ENCODE measurements at regions not wholly inside any gene's neighbourhood (a gene's known extent, or its start where the extent isn't known, plus 50 kb on each side); places are given as distances from the start of the nearest gene placed in this dataset.

DNA sequence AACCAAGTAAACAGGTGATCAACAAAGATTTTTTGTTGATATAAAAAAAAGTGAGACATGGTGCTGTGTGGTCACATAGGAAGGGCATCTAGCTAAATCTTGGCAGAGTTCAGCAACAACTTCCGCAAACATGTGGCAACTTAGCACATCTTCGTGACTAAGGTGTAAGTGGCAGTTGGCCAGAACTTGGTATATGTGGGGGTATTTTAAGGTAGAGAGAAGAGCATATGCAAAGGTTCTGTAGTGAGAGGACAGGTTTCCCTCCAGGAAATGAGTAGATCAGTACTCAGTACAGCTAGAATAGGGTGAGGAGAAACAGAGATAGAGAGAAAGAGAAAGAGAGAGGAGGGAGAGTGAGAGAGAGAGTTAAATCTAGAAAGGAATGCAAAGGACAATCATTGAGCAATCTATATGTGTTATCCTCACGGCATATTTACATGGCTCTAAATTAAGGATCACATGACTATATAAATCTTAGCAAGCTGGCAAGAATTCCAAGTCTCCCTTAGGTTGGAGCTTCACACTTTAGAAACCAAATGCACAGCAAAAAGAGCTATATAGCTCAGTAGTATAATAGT is 227.7 kb upstream of the HMGA2 start:
- Histone ChIP-seq H3K27me3 (ENCODE audit: control insufficient read depth, insufficient read depth, low read length) (no peaks in the 10 kb centered on the region), H3K36me3 (ENCODE audit: control insufficient read depth, insufficient read depth, low read length) (no peaks in the 10 kb centered on the region), H3K4me3 (ENCODE audit: low read depth, low read length) (no peak overlapping the region)
- ChIA-PET POLR2A (no interaction called here), CTCF (interaction anchor here (0.5 to 1.2 kb wide), 2 partner anchors 141 to 291 kb away, joined by 3 read pairs; no protein-coding TSS in a partner anchor)
- DNase-seq (ENCODE audit: low read depth) = no peak
- no peak for TF ChIP-seq CTCF (IDR thresholded peaks at IDR 0.05; ENCODE audit: insufficient read depth, low read depth, low read length)

GRCh38 chr12:65597527-65597926 is 226.8 kb upstream of the HMGA2 start:
- no peak for TF ChIP-seq CTCF (IDR thresholded peaks at IDR 0.05; ENCODE audit: insufficient read depth, low read depth, low read length)
- CTCF ChIA-PET = no interaction called here
- POLR2A ChIA-PET = no interaction called here
- Histone ChIP-seq H3K27me3 (ENCODE audit: control insufficient read depth, insufficient read depth, low read length) (no peaks in the 10 kb centered on the region), H3K36me3 (ENCODE audit: control insufficient read depth, insufficient read depth, low read length) (no peaks in the 10 kb centered on the region), H3K4me3 (ENCODE audit: low read depth, low read length) (no peak overlapping the region)
- DNase-seq (ENCODE audit: low read depth) = no peak

DNA sequence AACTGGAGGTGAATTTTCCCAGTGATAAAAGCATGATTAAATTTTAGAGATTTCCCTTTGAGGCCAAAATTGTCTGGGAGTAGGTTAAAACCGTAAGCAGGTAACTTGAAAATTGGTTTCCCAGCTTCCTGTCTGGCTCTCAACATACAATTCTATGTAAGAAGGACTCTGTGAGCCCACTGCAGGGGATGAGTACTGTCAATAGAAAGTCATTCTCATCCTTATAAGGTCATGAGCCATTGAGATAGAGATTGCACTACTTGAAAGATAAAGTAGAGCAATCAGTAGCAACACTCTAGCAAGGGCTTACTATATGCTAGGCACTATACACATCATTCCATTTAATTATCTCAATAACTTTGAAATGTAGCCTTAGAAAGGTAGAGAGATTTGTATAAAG is 225.6 kb upstream of the HMGA2 start:
- H3K4me3 ChIP-seq (ENCODE audit: low read depth, low read length) = no peak overlapping the region
- H3K36me3 ChIP-seq (ENCODE audit: control insufficient read depth, insufficient read depth, low read length) = no peaks in the 10 kb centered on the region
- CTCF ChIA-PET = interaction anchor here (1.7 kb wide), 1 partner anchor 32 kb away, joined by 3 read pairs; no protein-coding TSS in a partner anchor
- TF ChIP-seq CTCF (IDR thresholded peaks at IDR 0.05; ENCODE audit: insufficient read depth, low read depth, low read length) = no peak
- H3K27me3 ChIP-seq (ENCODE audit: control insufficient read depth, insufficient read depth, low read length) = no peaks in the 10 kb centered on the region
- no peak for DNase-seq (ENCODE audit: low read depth)
- POLR2A ChIA-PET = no interaction called here

- TF ChIP-seq CTCF (IDR thresholded peaks at IDR 0.05; ENCODE audit: insufficient read depth, low read depth, low read length) = no peak
- no peaks in the 10 kb centered on the region for H3K27me3 ChIP-seq (ENCODE audit: control insufficient read depth, insufficient read depth, low read length)
- ChIA-PET POLR2A (interaction anchor here (0.6 kb wide), 1 partner anchor 310 kb away, joined by 21 read pairs; no protein-coding TSS in a partner anchor), CTCF (interaction anchor here (0.6 to 2.5 kb wide), 43 partner anchors 8 to 488 kb away, joined by 3 to 20 read pairs (median 4); no protein-coding TSS in a partner anchor)
- DNase-seq (ENCODE audit: low read depth) = no peak
- no peak overlapping the region for H3K4me3 ChIP-seq (ENCODE audit: low read depth, low read length)
- H3K36me3 ChIP-seq (ENCODE audit: control insufficient read depth, insufficient read depth, low read length) = no peaks in the 10 kb centered on the region
Observed at GRCh38 chr12:65602253-65602609, 222.1 kb upstream of the HMGA2 start.

- no peaks in the 10 kb centered on the region for H3K27me3 ChIP-seq (ENCODE audit: control insufficient read depth, insufficient read depth, low read length)
- CTCF ChIA-PET = interaction anchor here (0.6 to 2.5 kb wide), 48 partner anchors 9 to 504 kb away, joined by 3 to 20 read pairs (median 4); no protein-coding TSS in a partner anchor
- no peak for DNase-seq (ENCODE audit: low read depth)
- H3K4me3 ChIP-seq (ENCODE audit: low read depth, low read length) = peak overlapping the region; percentile 41
- POLR2A ChIA-PET = interaction anchor here (0.6 to 1.0 kb wide), 2 partner anchors 36 to 311 kb away, joined by 3 to 21 read pairs; no protein-coding TSS in a partner anchor
- H3K36me3 ChIP-seq (ENCODE audit: control insufficient read depth, insufficient read depth, low read length) = no peaks in the 10 kb centered on the region
- peak; percentile 78 for TF ChIP-seq CTCF (IDR thresholded peaks at IDR 0.05; ENCODE audit: insufficient read depth, low read depth, low read length)
Observed at GRCh38 chr12:65602610-65603295, 221.5 kb upstream of the HMGA2 start.

All from BJ (cell line).